Embryonic facial prominence (tissue), 1 donor: ENCODE measurements at regions not wholly inside any gene's neighbourhood (a gene's known extent, or its start where the extent isn't known, plus 50 kb on each side); places are given as distances from the start of the nearest gene placed in this dataset.
"Not testable (repeated sequence)": the region's sequence is repeated elsewhere in the genome, so short reads cannot be mapped to it uniquely, and the experiment has no call there.

Source experiments
- DNase-seq: peaks from one replicate; pipeline ENCODE4 v3.0.0-alpha.2; 2016; ENCODE audit errors: extremely low spot score

DNA sequence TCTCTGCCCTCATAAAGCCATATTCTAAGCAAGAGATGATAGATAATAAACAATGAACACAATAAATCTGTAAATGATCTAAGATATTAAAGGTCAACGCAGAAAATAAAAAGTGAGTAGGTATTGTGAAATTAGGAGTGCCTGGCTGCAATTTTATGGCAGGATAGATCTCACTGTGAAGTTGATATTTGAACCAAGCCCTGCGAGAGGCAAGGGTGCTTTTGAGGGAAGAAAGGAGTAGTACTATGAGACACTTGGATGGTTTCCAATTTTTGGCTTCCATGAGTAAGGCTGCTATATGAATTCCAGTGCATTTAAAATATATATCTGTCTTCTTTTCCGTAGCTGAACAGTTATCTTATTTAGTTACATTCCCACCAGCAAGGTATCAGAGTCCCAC lies 720.0 kb upstream of the CNTN5 start:
- DNase-seq: no peak

- DNase-seq: no peak
Measured at GRCh38 chr11:98307827-98308491, 712.8 kb upstream of the CNTN5 start.

GRCh38 chr11:98330306-98330705 lies 690.4 kb upstream of the CNTN5 start:
- not testable (repeated sequence) for DNase-seq

DNA sequence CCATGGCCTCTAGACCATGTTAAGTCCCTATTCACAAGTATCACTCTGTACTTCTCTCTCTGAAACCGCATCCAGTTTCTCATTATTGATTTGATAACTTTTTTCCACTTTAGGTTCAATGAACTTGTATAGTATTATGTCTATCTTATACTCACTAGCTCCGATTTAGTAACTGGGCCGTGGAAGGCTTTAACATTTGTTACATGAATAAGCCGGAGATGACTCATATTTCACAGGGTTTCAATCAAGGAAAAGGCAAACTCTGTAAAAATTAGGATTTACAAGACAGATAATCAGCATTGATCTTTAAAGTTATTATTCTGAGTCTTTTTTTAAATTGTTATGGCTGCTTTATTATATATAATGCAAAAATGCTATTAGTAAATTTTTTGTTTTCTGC lies 662.2 kb upstream of the CNTN5 start:
- DNase-seq: no peak

- no peak for DNase-seq
Measured at GRCh38 chr11:98365190-98365589, 655.6 kb upstream of the CNTN5 start.

DNA sequence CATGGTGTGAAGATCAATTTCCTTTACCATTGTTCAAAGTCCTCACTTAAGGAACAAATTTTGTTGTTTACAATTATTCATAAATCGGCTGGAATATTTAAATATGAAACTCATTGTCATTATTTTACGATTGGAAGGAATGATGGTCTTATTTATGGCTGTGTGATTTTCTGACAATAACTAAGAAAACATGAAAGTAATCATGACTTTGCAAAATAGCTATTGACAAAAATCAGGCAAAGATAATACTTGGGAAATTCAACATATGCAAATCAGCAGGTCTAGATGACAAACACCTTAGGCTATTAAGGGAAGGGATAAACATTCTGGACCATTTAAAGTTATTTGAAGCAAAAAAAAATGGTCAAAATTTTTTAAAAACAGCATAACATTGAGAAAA lies 654.8 kb upstream of the CNTN5 start:
- no peak for DNase-seq

DNA sequence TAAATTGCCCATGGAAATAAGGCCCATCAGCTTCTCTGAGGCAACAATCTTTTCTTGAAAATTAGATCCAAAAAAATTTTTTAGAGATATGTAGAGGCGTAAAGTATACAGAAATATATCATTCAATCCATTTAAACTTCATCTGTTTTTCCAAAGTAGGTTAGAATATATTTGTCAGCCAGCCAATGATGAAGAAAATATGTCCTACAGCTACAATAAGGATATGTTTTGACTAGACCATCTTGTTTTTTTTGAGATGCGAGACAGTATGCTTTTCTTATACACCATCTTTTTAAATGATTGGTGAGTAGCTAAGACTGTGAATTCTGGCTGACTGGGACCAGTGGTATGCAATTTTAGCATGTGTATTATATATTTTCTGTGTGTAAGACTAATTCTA lies 630.4 kb upstream of the CNTN5 start:
- DNase-seq: no peak

- DNase-seq: not testable (repeated sequence)
Measured at GRCh38 chr11:98394500-98394899, 626.2 kb upstream of the CNTN5 start.

- DNase-seq: no peak
Measured at GRCh38 chr11:98398508-98398907, 622.2 kb upstream of the CNTN5 start.

DNA sequence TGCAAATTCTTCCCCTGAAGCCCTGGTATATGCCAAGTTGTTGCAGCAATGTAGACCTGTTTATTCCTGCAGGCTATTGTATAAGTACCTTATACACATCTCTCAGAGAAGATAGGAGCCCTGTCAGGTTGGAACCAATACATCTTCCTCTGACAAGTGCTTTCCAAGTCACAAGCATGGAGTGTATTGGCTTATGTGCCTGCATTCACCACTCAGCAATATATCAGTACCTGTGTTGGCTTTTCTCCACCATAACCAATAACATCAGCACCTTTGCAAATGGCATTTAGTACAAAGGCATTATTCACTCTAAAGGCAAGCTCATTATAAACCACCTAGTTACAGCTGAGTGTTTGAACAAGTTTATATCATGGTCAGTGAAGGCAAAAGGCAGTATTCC lies 611.7 kb upstream of the CNTN5 start:
- DNase-seq: no peak

DNA sequence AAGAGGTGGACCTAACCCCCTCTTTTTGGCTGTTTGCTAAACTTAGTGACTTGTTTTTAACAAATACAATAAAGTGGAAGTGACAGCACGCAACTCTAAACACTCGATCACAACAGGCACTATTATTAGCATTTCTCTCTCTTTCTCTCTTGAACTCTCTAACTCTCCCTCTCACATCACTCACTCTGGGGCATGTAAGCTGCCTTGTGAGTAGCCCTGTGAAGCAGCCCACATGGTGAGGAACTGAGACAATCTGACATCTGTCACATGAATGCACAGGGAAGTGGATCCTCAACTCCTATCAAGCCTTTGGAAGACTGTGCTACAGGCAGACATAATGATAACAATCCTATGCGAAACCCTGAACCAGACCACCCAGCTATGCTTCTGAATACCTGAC lies 609.0 kb upstream of the CNTN5 start:
- no peak for DNase-seq

DNA sequence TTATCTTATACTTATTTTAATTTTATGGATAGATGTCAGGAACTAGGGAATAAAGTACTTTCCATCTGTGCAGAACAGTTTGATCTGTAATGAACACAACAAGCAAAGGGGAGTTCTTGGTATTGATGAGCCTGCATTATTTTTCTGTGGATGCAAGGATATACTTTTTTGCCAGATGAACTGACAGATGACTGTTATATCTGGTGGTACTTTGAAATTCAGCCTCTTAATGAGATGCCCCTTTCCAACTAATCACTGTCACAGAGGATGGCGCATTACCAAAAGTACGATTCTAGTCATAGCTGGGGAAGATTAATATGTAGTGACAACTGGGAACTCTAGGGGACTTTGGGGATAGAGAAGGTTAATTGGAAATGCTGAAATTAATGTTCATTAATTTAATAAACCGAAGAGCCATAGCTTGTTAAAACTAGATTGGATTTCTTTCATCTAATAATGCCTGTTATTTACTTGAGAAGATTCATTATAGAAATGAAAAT lies 603.4 kb upstream of the CNTN5 start:
- no peak for DNase-seq

DNA sequence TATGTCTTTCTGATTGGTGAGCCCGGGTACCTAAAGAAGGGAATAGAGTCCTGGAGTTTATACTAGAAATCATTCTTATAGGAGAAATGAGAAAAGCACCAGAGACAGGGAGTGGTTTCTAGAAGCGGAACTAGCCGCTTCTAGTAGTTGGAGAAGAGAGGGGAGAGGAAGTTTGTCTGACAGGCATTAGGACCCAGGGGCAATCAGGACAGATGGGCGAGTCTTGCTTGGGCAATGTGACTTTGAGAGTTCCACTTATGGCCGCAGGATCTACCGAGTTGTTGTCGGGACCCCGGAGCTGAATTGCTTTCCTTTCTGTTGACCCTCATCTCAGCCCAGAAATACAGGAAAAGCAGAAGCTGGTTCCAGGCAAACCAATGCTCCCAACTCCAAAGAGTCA lies 596.8 kb upstream of the CNTN5 start:
- DNase-seq: no peak

- DNase-seq: not testable (repeated sequence)
Measured at GRCh38 chr11:98424773-98425172, 596.0 kb upstream of the CNTN5 start.

- DNase-seq: no peak
Measured at GRCh38 chr11:98431463-98432359, 589.0 kb upstream of the CNTN5 start.

- no peak for DNase-seq
Measured at GRCh38 chr11:98434296-98434695, 586.5 kb upstream of the CNTN5 start.

- DNase-seq: no peak
Measured at GRCh38 chr11:98453378-98453777, 567.4 kb upstream of the CNTN5 start.

DNA sequence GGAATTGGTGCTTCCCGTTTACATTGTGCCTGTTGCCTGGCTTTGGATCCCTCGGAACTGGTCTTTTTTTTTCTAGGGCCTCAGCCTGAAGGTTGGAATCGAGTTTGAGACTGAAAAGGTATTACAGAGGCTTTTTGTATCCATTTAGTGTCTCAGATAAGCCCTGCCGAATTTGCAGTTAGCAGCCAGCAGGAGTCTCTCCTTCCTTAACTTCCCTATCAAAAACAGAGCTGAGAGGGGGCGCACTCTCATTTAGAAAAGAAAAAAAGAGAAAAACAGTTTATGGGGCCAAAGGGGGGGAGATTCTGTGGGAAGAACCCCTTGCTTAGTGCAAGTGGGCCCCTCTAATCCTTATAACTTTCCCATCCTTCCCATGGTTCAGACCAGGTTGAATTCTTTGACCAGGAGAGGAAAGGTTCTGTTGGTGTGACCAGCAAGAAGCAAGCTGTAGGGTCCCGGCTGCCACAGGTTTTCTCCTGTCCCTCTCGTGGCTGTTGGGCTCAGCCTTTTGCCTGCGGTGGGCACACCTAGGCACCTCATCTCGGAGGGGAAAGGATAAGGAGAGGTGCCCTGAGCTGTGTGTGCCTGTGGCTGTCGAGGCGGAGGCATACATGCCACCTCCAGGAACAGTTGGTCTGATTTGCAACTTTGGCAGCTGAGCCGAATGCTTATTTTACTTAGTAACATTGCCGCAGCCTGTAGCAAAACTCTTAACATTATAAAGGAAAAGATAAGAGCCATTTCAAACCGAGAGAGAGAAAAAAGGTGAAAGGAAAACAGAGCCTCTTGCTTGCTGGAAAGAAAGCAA lies 565.0 kb upstream of the CNTN5 start:
- DNase-seq: no peak

DNA sequence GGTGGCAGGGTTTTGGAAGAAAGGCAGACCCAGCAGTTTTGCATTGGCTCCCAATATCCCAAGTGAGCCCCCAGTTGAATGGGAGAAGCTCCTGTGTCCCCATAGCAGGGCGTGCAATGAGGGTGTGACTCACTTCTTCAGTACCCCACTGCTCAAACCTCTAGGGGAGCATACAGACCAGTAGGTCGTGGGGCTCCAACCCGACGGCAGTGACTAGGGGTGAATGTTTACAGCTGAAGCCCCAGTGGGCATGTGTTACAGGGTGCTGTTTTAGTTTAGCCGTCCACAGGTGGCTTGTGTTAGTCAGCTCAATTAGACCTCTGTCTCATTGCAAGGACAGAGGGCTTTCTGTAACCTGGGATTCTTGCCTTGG lies 564.5 kb upstream of the CNTN5 start:
- no peak for DNase-seq

GRCh38 chr11:98495016-98495415 lies 525.7 kb upstream of the CNTN5 start:
- no peak for DNase-seq

DNA sequence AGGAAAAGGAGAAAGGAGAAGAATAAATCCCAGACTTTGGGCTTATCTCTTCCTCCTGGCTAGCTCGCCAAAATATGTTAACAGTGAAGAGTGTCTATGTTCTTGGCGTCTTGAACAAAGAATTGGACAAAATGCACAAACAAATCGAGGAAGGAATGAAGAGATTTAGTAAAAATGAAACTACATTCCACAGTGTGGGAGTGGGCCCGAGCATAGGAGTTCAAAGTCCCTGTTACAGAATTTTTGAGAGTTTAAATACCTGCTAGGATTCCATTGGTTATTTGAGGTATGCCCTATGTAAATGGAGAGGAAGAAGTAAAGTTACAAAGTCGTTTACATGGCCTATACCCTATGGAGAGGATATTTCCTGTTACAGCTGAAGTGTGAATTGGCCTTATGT lies 525.1 kb upstream of the CNTN5 start:
- no peak for DNase-seq

DNA sequence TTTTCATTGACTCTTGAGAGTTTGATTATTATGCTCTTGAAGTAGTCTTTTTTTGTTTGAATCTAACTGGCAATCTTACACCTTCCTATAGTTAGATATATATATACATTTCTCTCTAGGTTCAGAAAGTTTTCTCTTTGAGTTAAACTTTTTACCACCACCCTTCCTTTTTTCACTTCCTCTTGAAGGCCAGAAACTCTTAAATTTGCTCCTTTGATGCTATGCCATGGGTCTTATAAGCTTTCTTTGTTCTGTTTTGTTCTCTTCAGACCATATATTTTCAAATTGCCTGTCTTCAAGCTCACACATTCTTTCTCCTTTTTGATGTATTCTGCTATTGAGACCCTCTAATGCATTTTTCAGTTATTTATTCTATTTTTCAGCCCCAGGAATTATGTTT lies 513.5 kb upstream of the CNTN5 start:
- no peak for DNase-seq
